Retina (tissue), 1 donor: ENCODE measurements at regions not wholly inside any gene's neighbourhood (a gene's known extent, or its start where the extent isn't known, plus 50 kb on each side); places are given as distances from the start of the nearest gene placed in this dataset.

Source experiments
- DNase-seq: peaks from one replicate; pipeline ENCODE4 v3.0.0-alpha.2; 2016

DNA sequence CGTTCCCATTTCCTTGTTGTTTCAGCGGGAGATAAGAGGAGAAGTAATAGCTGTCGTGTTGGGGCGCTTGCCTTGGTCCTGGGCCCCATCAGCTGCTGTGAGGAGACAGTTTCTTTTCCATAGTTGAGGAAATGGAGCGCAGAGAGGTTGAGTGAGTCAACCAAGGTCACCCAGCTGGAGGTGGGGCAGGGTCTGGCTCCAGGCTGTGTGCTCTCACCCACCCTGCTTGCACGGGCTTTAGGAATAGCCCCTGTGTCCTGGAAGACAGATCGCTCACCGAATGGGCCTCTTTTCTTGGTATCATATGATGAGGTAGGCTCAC is 165.7 kb upstream of the RTL1 start:
- DNase-seq: no peak

DNA sequence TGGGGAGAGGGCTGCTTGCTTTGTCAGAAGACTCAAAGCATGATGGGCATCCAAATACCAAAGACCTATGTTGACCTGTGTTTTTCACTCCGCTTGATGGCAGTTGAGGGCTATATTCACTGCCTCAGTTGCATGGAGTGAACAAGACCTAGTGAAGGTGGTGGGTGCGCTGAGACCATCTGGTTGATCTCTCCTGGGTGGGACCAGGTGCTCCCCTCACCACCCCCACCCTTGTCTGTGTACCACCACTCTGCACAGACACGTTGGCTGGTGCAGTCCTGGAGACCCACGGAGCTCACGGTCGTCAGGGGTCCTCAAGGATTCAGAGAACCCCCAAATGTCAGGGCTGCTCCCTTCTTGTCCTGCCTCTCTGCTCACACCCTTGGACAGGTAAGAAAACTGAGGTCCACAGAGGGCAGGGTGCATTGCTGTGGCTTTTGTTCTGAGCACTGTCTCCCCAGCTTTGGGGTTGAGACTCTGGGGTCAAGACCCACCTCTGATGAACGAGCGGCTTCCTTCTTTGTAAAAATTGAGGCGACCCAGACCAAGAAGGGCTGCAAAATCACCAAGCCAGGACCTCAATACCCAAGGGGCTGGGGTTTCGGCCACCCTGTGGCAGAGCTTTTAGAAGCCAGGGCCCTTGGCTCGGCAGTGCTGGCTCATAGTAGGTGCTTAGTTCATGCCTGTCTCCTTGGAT is 166.3 kb upstream of the RTL1 start:
- DNase-seq: no peak

DNA sequence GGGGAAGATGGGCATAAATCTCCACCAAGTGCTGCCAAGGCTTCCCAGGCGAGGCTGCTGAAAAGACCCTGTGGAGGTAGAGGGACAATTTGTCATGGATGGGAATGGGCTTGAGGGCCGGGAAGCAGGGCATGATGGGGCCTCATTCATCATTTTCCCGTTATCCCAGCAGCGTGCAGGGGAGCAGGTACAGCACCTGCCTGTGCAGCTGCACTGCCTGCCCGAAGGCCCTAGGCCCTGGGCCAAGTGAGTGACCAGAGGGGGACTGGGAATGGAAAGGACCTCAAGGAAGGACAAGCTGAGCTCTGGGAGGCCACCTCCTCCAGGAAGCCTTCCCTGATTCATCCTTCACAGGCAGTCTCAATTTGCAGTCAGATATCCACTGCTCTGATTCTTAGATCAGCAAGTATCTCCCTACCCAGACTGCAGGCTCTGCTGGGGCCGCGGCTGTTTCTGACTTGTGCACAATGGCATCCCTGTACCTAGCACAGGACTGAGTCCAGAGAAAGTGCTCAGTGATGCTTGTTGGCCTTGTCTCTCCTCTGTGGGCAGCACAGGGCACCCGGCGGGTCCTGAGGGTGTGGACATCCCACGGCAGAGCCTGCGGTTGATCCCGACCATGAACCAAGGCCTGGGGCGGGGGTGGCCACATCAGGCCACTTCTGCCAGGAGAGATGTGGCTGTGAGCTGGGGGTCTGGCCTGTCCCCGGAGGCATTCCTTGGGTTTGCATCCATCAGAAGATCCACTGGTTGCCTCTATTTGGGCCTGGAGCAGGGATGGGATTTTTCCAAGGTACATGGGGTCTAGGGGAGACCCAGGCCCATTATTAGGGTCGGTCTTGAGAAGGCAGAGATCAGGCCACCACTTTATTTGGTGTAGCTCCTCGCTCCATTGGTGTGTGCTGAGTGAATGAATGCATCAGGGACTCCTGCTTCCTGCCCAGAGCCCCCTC is 167.3 kb upstream of the RTL1 start:
- DNase-seq: no peak

DNA sequence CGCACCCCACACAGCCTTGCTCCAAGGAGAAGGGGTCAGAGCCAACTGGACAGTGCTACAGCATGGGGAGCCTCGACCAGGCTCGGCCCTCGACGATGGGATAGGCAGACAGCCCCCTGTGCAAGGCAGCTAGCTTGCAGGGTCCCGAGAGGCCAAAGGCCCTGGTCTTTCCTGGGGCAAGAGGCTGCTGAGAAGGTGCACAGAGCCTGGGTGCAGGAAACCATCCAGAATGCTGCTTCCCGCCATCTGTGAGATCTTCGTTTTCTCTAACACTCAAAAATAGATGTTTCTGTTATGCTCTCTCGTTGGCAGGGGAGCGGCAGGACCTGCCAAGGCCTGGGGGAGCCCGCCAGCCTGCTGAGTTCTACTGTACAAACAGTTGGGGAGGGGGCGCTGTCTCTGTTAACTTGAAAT is 168.0 kb upstream of the RTL1 start:
- no peak for DNase-seq

GRCh38 chr14:101072070-101072469 is 168.5 kb upstream of the RTL1 start:
- no peak for DNase-seq

DNA sequence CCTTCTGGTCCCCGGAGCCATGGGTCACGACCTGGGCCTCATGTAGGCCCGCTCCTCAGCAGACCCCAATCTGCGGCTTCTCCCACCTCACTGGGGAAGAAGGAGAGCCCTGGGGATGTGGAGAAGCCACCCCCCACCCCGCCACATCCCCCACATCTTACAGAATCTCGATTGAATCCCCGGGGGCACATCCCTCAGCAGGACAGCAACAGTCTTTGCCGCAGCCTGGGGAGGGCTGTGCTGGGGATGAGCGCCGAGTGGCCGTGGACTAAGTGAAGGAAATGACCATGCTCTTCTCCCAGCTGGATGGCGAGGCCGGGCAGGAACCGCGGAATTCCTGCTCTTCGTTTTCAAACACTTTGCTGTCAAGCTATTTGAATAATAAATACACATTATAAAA is 169.0 kb upstream of the RTL1 start:
- DNase-seq: no peak

GRCh38 chr14:101072945-101073597 is 169.5 kb upstream of the RTL1 start:
- DNase-seq: peak; percentile 73

DNA sequence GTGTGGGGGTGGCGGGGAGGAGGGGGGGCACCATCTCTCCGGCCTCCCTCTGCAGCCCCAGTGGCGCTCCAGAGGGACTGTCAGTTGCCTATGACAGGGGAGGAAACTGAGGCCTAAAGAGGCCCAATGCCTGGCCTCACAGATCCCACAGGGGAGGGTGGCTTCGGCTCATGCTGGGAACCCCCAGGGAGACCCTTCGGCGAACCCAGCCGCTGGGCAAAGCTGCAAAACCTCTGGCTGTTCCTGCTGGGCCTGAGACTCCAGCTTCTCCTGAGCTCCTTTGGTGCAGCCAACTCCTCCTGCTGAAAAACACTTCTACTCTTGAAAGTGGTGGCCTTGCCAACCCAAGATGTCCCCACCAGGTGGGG is 170.1 kb upstream of the RTL1 start:
- DNase-seq: no peak

GRCh38 chr14:101074196-101075024 is 170.9 kb upstream of the RTL1 start:
- no peak for DNase-seq

DNA sequence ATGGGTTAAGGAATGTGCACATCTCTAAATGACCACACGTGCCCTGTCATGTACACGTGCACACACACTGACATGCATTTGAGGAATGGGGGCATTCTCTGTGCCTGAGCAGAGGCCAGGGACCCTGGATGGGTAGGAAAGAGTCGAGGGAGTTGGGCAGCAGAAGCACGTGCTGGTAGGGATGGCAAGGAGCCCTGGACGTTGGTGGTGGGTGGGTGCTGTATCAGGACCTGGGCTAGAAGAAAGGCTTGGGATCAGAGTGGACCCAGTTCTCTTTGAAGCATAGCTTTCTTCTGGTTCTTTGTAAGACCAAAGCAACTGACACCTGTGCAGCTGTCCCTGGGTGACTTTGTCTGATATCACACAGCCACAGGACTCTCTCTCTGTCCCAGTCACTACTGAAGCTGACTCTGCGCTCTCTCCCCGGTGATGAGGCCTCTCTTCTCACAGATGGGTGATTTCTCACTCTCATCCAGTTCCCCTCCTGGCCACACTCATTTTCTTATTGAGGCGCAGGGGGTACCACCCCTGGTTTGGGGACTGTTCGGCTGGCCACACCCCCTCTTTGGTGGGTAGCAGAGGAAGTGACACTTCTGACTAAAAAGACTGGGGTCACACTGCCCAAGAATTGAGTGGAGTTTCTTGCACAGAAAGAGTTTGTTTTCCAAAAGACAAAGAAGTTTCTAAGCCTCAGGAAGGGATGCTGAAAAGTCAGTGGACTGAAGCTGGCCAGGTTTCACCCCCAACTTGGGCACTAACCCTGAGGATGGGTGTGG is 171.7 kb upstream of the RTL1 start:
- no peak for DNase-seq

GRCh38 chr14:101075801-101076413 is 172.4 kb upstream of the RTL1 start:
- peak; percentile 59 for DNase-seq

DNA sequence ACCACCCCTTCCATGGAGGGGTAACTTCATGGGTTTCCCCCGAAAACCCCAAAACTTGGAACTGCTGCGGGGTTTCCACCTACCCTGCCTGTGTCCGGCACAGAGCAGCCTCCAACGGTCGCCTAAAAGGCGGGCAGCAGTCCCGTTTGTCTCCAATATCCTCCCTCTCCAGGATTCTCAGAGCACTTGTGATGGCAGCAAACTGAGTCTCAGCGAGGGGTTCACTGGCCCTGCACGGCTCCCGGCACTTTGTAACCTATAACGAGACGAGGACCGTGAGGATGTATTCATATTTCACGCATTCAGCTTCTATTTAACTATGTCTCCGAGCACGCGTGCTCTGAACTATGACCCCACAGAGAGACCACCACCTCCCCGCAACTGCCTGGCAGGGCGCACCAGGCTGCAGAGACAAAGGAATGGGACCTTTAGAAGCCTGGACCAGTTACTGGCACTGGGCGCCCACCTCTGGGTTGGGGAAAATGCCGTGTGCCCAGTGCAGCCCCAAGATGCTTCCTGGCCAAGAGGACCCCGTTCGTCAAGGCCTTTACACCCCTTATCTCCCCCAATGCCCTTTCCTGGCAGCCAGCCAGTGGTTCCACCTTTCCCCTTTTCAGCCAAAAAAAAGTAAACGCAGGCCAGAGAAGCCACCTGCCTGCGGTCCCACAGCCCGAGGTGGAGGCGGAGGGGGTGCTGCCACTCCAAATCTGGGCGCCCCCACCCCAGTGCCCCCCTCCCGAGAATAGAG is 173.1 kb upstream of the RTL1 start:
- peak; percentile 54 for DNase-seq

DNA sequence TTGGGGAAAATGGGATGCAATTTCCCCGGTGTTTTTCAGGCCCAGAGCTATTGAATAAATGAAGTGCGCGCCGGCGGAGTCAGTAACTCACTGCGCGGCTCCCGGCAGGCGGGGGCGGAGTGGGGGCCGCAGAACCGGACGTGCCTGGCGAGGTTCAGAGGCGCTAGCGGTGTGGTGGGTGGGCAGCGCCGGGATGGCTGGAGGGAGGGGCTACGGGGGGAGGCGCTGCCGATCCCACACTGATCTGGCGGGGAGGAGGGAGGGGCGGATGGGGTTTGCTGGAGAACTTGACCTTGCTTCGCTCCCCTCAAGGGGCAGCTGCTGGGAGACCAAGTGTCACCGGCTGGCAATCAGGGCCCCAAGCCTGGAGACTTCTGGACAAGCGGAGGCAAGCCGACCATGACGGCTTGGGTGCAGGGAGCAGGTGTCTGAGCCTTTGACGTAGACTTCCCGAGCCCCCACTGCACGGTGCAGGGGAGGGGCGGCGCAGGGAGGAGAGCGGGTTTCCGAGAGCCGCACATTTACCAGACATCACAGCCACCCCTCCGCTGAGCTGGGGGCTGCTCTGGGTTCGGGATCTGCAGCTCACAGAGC is 174.1 kb upstream of the RTL1 start:
- peak; percentile 82 for DNase-seq

GRCh38 chr14:101078170-101078891 is 174.8 kb upstream of the RTL1 start:
- no peak for DNase-seq

DNA sequence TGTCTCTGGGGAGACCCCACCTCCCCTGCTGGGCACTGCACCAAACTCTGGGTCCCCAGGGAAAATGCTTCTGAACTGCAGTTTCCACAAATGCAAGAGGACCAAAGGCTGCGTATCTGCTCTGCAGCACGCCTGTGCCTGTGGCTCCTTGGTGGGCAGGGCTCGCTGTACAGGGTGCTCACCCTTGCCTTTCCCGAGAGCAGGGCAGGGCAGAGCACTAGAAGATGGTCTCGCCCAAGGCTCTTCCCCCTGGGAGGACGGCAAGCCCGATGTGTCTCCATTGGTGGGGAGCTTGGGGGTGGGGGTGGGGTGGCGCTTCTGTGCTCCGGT is 175.3 kb upstream of the RTL1 start:
- DNase-seq: no peak

GRCh38 chr14:101080922-101081593 is 177.5 kb upstream of the RTL1 start:
- no peak for DNase-seq

DNA sequence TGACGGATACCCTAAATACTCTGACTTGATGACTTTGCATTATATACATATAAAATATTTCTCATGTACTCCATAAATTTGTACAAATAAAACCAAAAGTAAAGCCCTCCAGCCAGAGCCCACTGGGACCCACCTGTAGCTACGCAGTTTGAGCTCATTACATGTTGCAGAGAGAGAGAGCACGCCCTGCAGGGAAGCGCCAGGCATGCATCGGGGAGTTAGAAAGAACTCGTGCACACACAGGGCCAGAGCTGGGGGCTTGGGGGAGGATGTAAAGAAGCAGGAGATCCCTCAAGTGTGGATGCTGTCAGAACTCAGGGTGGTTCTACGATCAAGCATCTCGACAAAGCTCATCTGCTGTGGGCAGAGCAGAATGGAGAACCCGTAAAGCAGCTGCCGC is 178.5 kb upstream of the RTL1 start:
- DNase-seq: no peak

DNA sequence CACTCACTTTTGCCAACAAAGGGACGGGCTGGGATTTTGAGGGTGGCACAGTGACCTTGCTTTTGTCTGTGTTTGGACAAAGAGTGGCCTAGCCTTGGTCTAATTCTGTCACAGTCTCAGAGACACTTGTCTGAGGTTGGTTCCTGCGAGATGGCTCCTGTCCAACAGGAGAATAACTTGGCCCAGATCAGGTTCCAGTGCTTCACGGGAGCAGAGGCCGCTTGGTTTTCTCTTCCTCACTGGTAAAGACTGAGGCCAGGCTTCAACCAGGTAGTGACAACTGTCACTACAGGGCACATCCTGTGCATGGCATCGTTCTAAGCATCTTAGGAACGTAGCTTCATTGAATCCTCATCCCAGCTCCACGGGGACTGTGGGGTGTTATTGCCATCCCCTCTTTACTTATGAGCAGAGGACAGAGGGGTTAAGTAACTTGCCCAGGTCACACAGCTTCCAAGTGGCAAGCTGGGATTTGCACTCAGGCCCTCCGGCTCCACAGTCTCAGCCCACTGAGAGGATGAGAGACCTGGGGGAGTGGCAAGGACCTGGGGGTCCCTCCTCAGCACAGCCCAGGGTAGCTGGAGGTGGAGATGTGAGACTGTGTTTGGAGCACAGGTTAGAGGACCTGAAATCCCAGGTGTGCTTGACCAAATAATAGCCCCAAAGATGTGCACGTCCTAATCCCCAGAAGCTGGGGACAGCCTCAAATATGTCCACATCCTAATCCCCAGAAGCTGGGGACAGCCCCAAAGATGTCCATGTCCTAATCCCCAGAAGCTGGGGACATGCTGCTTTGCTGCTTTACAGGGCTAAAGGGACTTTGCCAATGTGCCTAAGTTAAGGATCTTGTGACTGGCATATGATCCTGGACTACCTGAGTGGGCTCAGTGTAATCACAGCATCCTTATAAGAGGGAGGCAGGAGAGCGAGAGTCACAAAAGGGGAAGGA is 179.2 kb upstream of the RTL1 start:
- no peak for DNase-seq
